CD4-positive, alpha-beta T cell treated with Interleukin-1 beta for 1 hour (primary cell): ENCODE measurements at regions not wholly inside any gene's neighbourhood (a gene's known extent, or its start where the extent isn't known, plus 50 kb on each side); places are given as distances from the start of the nearest gene placed in this dataset.
"Not testable (repeated sequence)": the region's sequence is repeated elsewhere in the genome, so short reads cannot be mapped to it uniquely, and the experiment has no call there.

Source experiments
- DNase-seq, 2 donors: peaks; one replicate each; pipeline ENCODE4 v3.0.0-alpha.2; 2020 to 2022

DNA sequence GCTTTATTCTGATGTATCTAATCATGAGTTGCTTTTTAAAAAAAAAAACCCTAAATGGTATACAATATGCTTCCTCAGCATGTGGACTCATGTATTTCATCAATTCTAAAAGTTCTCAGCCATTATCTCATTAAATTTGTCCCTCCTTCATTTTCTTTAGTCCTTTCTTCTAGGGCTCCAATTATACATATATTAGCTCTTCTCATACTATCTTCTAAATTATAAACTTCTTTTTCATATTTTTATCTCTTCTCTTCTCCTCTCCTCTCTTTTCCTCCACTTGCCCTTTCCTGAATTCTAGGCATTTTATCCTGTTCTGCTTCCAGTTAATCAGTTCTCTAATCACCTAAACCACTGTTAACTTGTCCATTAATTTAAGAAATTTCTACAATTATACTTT lies 55.0 kb upstream of the IL33 start:
- no peak for DNase-seq

DNA sequence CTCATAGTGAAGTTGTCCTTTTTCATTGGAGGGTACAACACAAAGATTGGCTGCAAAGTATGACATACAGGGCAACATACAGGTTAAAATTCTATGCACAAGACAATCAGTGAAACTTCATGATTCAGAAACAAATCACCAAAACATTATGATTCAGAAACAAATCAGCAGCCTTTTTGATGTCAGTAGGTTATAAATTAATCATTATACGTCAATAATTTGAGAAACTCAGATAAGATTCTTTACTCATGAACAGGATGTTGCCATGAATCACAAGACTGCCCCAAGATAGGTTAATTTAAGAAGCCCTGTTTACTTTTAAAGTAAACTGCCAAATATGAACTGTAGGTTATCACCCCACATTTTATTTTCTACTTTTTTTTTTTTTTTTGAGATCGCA lies 62.2 kb upstream of the IL33 start:
- DNase-seq = no peak

DNA sequence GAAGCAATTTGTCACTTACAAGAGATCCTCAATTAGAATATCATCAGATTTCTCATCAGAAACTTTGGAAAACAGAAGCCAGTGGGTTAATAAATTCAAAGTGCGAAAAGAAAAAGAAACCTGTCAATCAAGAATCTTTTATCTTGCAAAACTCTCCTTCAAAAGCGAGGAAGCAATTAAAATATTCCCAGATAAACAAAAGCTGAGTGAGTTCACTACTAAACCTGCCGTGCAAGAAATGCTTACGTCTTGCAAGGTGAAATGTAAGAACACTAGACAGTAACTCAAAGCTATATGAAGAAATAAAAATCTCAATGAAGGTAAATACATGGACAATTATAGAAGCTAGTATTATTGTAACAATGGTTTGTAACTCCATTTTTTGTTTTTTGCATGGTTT lies 62.8 kb upstream of the IL33 start:
- no peak for DNase-seq

DNA sequence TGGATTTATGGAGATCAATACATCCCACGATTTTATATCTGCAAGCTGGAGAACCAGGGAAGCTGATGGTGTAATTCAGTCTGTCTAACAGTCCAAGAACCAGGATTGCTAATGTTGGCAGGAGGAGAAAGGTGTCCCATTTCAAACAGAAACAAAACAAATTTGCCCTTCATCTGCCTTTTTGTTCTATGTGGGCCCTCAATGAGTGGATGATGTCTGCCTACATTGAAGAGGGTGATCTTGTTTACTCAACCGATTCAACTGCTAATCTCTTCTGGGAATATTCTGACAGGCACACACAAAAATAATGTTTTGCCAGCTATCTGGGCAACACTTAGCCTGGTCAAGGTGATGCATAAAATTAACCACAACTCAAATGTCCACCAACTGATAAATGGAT lies 65.1 kb upstream of the IL33 start:
- DNase-seq = no peak

DNA sequence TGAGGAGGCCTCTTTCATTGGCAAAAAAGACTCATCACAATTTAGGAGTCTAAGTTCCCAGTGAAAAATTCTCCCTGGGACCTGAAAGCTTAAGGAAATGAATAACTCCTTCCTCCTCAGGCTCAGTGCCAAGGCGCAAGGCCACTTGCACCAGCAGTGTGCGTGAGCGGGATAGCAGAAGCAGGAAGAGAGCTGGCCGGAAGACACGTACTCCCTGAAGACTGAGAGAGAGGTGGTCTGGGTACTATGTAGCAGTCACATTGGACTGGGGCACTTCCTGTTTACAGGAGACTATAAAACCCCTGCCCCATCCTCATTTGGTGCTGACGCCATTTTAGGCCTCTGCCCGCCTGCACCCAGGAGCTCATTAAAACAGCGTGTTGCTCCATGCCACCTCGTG lies 66.3 kb upstream of the IL33 start:
- no peak for DNase-seq

DNA sequence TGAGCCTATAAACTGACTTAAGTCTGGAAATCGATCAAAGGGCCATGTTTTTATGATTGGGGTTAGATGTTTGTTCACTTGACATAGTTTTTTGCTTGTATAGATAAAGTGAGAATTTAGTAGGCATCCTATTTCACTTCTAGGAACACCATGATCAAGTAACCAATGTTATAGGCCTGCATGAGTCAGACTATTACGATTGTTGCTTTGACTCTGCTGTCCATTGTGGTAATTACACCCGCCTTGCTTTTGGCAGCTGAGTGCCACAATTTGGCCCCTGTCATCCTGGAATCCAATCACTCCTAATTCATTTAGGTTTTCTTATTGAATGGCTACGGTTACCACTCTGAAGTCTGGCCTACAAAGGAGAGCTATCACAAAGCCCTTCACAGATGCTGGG lies 67.8 kb upstream of the IL33 start:
- no peak for DNase-seq

DNA sequence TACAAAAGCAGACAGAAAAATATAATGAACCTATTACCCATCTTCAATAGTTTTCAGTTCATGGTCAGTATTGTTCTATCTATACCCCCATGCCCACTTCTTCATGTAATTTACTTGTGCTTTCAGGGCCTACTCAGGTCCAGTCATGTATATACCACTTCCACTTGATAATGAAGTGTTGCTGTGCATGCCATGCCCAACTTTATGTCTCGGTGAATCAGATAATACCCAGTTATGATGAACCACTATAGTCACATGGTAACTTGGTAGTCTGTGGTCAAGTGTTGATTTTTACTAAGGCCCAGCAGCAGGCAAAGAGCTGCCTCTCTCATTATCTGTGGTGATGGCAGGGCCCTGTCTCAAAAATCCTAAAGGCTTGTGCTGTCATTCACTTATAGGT lies 70.7 kb upstream of the IL33 start:
- DNase-seq = no peak

DNA sequence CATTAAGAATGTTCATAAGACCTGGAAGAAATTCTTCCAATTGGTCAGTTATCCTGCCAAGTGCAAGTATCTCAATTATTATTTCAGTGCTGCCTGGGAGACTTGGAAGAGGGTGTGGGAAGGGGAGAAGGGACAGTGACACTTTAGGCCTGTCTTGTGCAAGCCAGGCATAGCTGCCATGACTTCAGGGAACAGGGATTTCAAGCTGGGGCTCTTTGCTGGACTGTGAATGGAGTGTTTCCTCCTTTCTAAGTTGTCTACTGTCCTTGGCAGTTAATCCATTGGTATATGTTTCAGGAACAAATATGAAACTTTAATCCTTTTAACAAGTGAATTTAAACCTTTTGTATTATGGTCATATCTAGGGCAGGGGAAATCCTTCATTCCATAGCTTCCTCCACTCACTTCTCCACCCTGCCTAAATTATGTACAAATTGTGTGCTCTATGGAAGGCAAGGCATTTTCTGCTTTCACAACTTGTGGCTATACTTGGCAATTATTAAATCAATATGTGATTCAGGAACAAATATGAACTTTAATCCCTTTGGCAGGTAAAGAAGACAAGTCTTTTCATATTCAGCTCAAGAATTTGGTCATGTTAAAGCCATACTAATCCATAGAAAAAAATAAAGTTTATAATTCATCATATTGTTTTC lies 72.7 kb upstream of the IL33 start:
- DNase-seq = no peak

DNA sequence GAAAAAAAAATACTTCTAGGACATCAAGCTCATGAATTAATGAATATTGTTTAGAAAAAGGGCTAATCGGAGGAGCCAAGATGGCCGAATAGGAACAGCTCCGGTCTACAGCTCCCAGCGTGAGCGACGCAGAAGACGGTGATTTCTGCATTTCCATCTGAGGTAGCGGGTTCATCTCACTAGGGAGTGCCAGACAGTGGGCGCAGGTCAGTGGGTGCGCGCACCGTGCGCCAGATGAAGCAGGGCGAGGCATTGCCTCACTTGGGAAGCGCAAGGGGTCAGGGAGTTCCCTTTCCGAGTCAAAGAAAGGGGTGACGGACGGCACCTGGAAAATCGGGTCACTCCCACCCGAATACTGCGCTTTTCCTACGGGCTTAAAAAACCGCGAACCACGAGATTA lies 79.8 kb upstream of the IL33 start:
- not testable (repeated sequence) for DNase-seq

DNA sequence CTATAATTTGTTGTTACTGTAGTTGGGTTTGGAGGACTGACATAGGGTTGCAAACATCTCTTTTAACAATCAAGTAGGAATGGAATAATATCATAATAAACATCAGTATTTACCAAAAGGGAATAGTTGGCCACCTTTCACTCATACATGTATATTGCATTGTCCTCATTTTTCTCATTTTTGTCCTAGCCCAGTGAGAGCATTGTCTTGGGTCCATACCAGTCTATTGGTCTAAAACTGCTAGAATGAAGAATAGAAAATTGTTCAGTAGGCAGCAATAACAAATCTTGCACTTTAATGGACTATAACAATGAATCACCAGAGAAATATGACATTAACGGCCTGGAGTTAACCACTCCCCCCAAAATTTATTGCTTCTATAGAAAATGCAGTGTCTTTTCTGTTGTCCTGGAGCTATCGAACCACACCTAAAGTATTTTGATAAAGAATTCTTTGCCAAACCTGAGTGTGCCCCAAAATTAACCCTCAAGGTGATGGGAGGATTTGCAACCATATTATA lies 80.9 kb upstream of the IL33 start:
- no peak for DNase-seq

DNA sequence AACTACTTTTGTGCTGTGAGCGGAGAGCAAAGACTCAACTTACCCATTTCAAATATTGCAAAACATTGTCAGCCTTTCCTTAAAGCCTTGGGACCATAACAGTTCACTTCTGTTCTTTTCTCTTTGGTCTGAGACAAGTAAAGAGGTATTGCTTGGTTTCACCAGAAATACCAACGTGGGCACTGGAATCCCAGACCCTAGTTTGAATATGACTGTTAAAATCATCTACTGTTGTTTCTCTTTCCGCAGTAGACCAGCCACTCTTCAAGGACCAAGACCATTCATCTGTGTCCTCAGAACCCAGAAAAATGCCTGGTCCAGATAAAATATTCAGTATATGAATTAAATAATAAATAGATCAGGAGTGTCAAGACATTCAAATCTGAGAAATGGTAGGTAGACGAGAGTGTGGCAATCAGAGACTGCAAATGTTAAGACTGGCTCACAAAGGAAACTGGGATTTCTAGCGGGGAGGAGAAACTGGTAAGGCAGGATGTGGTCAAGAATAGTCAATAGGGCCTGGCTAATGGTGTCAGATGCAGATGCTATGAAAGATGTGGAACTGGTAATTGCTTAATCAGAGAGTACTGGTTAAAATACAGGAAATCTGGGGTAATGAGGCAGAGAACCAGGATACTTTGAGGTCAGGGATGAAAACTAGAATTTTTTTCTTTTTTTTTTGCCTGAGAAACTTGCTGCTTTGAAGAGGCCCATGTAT lies 82.1 kb upstream of the IL33 start:
- DNase-seq = no peak

DNA sequence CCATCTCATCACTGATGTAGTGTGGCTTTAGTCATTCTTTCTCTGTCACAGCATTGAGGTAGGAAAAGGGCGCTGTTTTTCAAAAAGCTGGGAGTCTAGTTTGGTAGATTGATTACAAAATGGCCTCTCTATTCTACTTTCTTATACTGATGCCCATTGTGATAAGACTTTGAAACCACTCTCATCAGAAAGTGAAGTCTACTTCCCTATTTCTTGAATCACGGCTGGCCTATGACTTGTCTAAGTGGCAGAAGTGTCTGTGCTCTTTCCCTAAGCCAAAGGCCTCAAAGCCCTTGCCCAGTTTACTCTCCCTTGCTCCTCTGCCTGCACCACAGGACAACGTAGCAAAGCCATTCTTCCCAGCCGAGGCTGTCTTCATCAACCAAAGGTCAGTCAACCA lies 83.0 kb upstream of the IL33 start:
- no peak for DNase-seq

DNA sequence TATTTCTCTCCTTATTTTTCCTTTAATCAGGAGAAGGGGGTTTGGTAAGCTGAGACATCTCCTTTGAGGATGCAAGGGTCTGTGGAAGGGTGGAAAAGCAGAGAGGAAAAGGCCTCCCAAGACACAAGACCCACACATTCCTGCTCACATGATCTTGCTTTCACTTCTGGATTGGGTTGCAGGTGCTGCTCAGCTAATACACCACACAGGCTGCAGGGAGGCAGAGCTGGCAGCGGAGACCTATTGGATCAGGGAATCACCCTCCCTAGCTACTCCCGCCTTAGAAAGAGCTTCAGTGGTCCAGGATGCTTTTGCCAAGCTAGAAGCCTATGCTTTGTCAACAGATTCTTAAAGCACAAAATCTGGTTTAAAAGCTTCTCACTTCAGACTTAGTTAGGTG lies 87.6 kb upstream of the IL33 start:
- no peak for DNase-seq

DNA sequence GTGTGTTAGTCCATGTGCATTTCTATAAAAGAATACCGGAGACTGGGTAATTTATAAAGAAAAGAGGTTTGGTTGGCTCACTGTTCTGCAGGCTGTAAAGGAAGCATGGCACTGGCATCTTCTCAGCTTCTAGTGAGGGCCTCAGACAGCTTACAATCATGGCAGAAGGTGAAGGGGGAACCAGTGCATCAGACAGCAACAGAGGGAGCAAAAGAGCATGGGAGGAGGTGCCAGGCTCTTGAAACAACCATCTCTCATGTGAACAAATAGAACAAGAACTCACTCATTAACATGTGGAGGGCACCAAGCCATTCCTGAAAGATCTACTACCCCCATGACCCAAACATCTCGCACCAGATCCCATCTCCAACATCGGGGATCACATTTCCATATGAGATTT lies 89.2 kb upstream of the IL33 start:
- no peak for DNase-seq

DNA sequence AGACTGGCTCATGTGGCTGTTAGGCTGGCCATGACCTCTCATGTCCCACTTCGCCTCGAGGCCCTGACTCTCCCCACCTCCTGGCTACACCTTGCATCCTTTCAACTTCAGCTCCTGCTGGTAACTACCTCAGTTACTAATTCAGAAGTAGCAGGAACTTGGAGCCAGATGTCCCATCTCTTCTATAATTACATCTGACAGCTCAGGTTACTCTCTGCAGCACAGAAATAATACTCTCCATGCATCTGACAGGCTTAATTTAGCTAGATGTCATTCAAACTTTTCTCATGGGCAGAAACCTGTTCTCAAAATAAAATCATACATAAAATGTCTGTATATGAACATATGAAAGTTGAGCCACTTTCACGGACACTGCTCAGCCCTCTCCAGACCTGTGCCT lies 92.2 kb upstream of the IL33 start:
- no peak for DNase-seq

DNA sequence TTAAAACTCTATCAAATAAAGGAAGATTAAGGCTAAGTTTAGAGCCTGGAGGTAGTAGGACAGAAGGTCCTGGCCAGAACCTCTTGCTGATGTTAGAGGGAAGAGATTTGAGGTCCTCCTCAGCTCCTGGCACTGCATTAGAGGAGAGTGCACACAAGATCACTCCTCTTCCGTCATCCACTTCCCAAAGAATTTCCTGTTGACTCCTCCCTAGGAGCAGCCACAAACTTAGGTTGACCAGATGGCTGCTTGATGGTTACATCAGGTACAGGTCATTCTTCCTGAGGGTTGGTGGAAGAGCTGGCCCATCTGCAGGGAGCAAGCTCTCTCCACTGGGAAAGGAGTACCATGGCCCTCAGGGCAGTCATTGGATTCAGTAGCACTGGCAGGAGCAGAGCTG lies 93.9 kb upstream of the IL33 start:
- no peak for DNase-seq

DNA sequence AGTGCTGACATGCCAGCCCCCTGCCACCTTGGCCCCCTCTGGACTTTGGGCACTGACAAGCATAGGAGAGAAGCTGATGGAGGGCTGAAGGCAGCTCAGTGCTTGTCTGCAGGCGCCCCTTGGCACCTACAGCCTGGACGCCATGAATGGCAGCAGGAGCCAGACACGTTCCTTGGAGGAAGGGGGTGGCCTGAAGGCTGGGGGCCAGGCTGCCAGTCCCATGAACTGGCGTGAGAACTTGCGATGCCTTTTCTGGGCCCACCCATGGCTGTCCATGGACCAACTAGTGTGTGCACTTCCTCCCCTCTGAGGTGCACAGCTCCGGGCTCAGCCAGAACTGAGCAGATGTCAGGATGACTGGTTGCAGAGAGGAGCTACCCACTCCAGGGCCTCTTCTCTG lies 99.0 kb upstream of the RANBP6 start:
- DNase-seq = no peak

DNA sequence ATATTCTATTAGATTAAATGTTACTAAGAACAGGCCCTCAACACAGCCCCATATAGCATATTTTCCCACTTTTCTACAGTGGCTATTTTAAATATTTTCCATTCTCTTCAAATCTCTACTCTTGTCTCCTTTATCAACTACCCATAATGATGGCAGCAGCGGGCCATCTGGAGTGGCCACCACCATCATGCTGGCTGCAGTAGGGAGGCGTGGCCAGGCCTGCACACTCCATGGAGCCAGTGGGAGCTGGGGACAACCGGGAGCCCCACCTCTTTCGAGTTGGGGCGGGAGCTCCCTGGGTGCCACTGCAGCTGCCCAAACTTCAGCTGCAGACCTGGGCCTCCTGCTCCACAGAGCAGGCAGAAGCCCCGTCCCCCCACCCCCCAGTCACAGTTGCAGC lies 98.4 kb upstream of the RANBP6 start:
- no peak for DNase-seq

DNA sequence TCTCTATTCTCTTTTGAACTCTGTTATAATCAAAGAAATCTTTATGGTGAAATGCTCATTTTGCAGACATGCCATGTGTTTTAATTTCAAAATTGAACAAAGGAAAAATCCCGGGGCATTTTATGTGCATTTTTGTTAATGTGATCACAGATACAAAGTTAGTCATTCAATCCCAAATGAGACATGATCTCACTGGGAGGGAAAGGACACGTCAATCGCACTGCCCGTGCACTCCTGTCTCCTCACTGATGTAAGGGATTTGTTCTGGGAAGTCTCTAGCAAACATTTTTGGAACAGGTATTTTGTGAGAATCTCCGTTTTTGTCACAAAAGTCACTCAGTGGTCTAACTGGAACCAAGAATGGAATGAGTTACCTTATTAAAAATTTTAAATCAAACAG lies 97.9 kb upstream of the RANBP6 start:
- DNase-seq = no peak

DNA sequence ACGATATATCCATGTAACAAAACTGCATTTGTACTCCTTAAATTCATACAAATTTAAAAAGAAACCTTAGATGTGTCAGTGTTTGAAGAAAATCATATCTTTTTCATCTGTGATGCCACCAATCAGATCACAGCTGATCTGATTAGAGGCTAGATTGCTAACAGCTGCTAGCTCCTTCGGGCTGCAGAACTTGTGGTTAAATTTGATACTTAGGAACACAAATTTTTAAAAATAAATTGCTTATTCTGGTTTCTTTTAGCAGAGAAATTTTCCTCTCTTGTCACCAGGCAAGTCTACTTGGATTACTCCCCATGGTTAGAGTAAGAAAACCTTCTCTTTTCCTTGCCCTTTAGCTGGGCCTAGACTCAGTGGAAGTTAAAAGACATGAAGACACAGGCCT lies 94.6 kb upstream of the RANBP6 start:
- DNase-seq = no peak

DNA sequence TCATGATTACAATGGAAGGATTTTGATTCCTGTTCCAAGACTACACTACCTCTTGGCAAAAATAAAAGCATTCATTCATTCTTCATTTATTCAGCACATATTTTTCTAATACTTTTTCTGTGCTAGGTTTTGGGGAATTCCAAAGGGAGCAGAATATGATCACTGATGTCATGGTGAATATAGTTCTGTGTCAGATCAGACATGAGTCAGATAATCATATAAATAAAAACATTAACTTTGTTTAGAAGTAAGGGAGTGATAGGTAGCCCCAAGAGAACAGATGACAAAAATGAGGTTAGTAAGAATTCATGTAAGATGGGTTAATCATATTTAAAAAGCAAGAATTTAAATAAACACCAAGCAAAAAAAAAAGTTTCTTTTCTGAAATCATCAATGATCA lies 94.1 kb upstream of the RANBP6 start:
- DNase-seq = no peak

DNA sequence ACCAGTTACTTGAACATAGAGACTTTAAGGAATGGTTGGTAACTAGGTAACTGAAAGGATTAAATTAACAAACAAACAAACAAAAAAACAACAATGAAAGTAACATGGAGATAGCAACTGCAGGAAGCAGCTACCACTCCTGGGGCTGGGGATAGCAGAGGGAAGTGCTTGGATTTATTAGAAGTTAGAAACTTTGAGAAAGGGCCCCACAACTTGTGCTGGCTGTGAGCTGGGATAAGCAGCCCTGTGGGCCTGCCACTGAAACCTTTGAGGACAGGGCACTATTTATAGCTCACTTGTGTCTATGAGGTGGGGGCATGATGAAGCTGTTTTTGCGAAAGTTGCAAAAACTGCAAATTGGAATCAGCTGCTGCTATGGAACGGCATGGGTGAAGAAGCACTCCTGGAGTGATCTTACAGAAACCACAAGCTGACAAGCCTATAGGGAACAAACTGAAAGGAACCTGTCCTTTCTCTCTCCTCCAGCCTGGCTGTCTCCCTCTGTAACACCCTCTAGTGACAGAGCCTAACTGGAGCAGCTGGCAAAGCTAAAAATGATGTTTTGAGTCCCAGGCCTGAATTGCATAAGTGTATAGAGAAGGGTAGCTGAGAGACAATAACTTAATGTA lies 91.4 kb upstream of the RANBP6 start:
- no peak for DNase-seq

DNA sequence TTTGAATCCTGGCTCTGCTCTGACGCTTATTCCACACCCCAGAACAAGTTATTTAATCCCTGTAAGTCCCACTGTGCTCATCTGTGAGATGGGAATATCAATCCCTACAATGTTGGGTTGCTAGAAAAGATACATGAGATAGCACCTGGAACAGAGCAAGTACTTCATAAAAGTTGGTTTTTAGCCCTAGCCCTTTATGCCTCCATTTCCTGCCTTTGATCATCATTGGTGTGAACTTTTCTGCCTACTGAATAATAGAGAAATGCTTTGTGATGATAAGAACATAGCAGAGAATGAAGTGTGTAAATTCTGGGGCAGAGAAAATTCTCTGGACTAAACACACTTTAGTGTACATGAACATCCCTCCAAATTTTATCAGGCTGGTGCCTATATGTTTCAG lies 90.3 kb upstream of the RANBP6 start:
- no peak for DNase-seq

DNA sequence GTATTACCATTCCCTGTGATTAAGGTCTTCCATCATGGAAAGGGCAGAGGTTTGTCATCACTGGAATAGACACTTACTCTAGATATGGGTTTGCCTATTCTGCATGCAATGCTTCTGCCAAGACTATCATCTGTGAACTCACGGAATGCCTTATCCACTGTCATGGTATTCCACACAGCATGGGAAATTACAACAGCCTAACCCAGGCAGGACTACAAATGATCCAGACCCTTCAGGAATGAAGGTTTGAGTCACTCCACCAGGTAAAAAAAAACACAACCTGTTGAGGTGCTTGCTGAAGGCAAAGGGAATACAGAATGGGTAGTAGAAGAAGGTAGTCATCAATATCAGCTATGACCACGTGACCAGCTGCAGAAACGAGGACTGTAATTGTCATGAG lies 89.0 kb upstream of the RANBP6 start:
- not testable (repeated sequence) for DNase-seq
